GM21717 (cell line): ENCODE measurements at regions not wholly inside any gene's neighbourhood (a gene's known extent, or its start where the extent isn't known, plus 50 kb on each side); places are given as distances from the start of the nearest gene placed in this dataset.

Experiments
- ATAC-seq: cut with Tn5 transposase; IDR thresholded peaks from one replicate; pipeline ENCODE4 v1.9.1; 2021; ENCODE audit warnings: mild to moderate bottlenecking, moderate library complexity; ENCODE audit not compliant: unreplicated experiment

- no peak for ATAC-seq
Measured at GRCh38 chr4:106687026-106687425, 318.4 kb upstream of the GIMD1 start.

GRCh38 chr4:106681381-106681921 is 312.9 kb upstream of the GIMD1 start:
- ATAC-seq = no peak

- ATAC-seq = no peak
Measured at GRCh38 chr4:106679063-106679462, 310.5 kb upstream of the GIMD1 start.

- no peak for ATAC-seq
Measured at GRCh38 chr4:106677213-106677612, 308.6 kb upstream of the GIMD1 start.

- ATAC-seq = no peak
Measured at GRCh38 chr4:106676173-106676921, 307.8 kb upstream of the GIMD1 start.

GRCh38 chr4:106671716-106672115 is 303.1 kb upstream of the GIMD1 start:
- no peak for ATAC-seq

- no peak for ATAC-seq
Measured at GRCh38 chr4:106670976-106671375, 302.4 kb upstream of the GIMD1 start.

GRCh38 chr4:106659371-106659770 is 290.8 kb upstream of the GIMD1 start:
- ATAC-seq = no peak

- no peak for ATAC-seq
Measured at GRCh38 chr4:106652095-106652494, 283.5 kb upstream of the GIMD1 start.

- ATAC-seq = no peak
Measured at GRCh38 chr4:106650701-106651100, 282.1 kb upstream of the GIMD1 start.

GRCh38 chr4:106647451-106647850 is 278.9 kb upstream of the GIMD1 start:
- no peak for ATAC-seq

GRCh38 chr4:106629268-106629625 is 260.7 kb upstream of the GIMD1 start:
- ATAC-seq = no peak

GRCh38 chr4:106628586-106629267 is 260.1 kb upstream of the GIMD1 start:
- ATAC-seq = no peak

- no peak for ATAC-seq
Measured at GRCh38 chr4:106627051-106627450, 258.5 kb upstream of the GIMD1 start.

GRCh38 chr4:106624671-106625070 is 256.1 kb upstream of the GIMD1 start:
- no peak for ATAC-seq

- ATAC-seq = no peak
Measured at GRCh38 chr4:106618956-106619355, 250.4 kb upstream of the GIMD1 start.

GRCh38 chr4:106615961-106616360 is 247.4 kb upstream of the GIMD1 start:
- no peak for ATAC-seq

GRCh38 chr4:106615410-106615945 is 246.9 kb upstream of the GIMD1 start:
- ATAC-seq = no peak

GRCh38 chr4:106614441-106614840 is 245.9 kb upstream of the GIMD1 start:
- no peak for ATAC-seq

GRCh38 chr4:106609917-106610316 is 241.3 kb upstream of the GIMD1 start:
- ATAC-seq = no peak

GRCh38 chr4:106607558-106607957 is 239.0 kb upstream of the GIMD1 start:
- ATAC-seq = no peak
